ENCODE measurements at regions not wholly inside any gene's neighbourhood (a gene's known extent, or its start where the extent isn't known, plus 50 kb on each side); places are given as distances from the start of the nearest gene placed in this dataset.

DNA sequence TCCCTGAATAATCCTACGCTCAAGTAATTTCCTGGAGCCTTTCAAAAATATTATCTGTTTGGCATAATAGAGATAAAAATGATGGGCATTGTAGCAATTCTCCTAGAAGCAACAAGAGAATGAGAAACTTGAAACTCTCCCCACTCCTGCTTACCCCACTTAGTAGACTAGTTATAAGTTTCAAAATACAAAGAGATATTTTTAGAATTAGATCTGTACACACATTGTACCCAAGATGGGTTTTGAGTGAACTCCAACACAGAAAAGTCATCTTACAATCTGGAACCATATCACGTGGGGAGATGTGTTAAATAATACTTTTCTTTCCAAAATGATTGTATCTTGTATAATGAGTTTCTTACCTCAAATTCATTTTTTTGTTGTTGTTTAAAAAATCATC, 484.9 kb downstream of the LPIN1 start:
- TF ChIP-seq, protein P1, sequence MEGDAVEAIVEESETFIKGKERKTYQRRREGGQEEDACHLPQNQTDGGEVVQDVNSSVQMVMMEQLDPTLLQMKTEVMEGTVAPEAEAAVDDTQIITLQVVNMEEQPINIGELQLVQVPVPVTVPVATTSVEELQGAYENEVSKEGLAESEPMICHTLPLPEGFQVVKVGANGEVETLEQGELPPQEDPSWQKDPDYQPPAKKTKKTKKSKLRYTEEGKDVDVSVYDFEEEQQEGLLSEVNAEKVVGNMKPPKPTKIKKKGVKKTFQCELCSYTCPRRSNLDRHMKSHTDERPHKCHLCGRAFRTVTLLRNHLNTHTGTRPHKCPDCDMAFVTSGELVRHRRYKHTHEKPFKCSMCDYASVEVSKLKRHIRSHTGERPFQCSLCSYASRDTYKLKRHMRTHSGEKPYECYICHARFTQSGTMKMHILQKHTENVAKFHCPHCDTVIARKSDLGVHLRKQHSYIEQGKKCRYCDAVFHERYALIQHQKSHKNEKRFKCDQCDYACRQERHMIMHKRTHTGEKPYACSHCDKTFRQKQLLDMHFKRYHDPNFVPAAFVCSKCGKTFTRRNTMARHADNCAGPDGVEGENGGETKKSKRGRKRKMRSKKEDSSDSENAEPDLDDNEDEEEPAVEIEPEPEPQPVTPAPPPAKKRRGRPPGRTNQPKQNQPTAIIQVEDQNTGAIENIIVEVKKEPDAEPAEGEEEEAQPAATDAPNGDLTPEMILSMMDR (IDR thresholded peaks at IDR 0.05), result no peak
- no peak for TF ChIP-seq POLR2A (IDR thresholded peaks at IDR 0.05)

All from right lobe of liver (tissue), 4 donors.